ENCODE measurements at regions not wholly inside any gene's neighbourhood (a gene's known extent, or its start where the extent isn't known, plus 50 kb on each side); places are given as distances from the start of the nearest gene placed in this dataset.

GRCh38 chr16:80299416-80299815 lies 241.4 kb upstream of the DYNLRB2 start:
- no peaks in the 10 kb centered on the region for H3K9me3 ChIP-seq (ENCODE audit: control insufficient read depth, low read depth, low read length)
- no peak overlapping the region for H3K4me3 Mint-ChIP-seq
- H3T11ph ChIP-seq (ENCODE audit: low read length) = no peak overlapping the region
- no peak overlapping the region for H4K5ac ChIP-seq (ENCODE audit: insufficient read length, low read depth, low read length)
- no peak overlapping the region for H2BK5ac ChIP-seq (ENCODE audit: insufficient read length, low read length)
- H2BK12ac ChIP-seq (ENCODE audit: insufficient read length, low read depth, low read length) = no peak overlapping the region
- peaks cover 0 to 2% of the 10 kb centered on the region in 2 experiments; a peak in 3 of 5 replicates for H3K9me3 Mint-ChIP-seq
- no peak overlapping the region for H3K18ac ChIP-seq (ENCODE audit: insufficient read length, low read depth, low read length)
- no peaks in the 10 kb centered on the region for H3K36me3 Mint-ChIP-seq (ENCODE audit: insufficient read depth in 1 of 3, low read depth in 3 of 3)
- no peaks in the 10 kb centered on the region for H3K23me2 ChIP-seq (ENCODE audit: insufficient read length, low read depth, low read length, poor library complexity, severe bottlenecking)
- H2AFZ ChIP-seq (ENCODE audit: low read length) = no peak overlapping the region
- H2BK20ac ChIP-seq (ENCODE audit: low read depth, low read length, poor library complexity, severe bottlenecking) = no peak overlapping the region
- no peak overlapping the region for H3K56ac ChIP-seq (ENCODE audit: insufficient read length, low read depth, low read length)
- H4K20me1 ChIP-seq (ENCODE audit: control insufficient read depth, insufficient read depth, insufficient read length) = no peaks in the 10 kb centered on the region
- no peak overlapping the region for H3K23ac ChIP-seq (ENCODE audit: insufficient read length, low read depth, low read length)
- no peak overlapping the region for H3K27ac ChIP-seq (ENCODE audit: insufficient read length, low read depth, low read length)
- H3K27me3 Mint-ChIP-seq (ENCODE audit: low read depth) = no peaks in the 10 kb centered on the region
- WGBS (ENCODE audit: extremely low coverage, insufficient read length, low lambda C conversion rate) = no CpG with 5 or more reads among the region's 6 CpGs
- TF ChIP-seq, protein P1, sequence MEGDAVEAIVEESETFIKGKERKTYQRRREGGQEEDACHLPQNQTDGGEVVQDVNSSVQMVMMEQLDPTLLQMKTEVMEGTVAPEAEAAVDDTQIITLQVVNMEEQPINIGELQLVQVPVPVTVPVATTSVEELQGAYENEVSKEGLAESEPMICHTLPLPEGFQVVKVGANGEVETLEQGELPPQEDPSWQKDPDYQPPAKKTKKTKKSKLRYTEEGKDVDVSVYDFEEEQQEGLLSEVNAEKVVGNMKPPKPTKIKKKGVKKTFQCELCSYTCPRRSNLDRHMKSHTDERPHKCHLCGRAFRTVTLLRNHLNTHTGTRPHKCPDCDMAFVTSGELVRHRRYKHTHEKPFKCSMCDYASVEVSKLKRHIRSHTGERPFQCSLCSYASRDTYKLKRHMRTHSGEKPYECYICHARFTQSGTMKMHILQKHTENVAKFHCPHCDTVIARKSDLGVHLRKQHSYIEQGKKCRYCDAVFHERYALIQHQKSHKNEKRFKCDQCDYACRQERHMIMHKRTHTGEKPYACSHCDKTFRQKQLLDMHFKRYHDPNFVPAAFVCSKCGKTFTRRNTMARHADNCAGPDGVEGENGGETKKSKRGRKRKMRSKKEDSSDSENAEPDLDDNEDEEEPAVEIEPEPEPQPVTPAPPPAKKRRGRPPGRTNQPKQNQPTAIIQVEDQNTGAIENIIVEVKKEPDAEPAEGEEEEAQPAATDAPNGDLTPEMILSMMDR (conservative IDR thresholded peaks at IDR 0.05) = no peak
- no peak overlapping the region for H3K9ac ChIP-seq (ENCODE audit: extremely low read depth, insufficient read length, low read length)
- no peak for DNase-seq
- H3K4me1 Mint-ChIP-seq = peaks cover 0 to 7% of the 10 kb centered on the region in 2 experiments; a peak in 1 of 4 replicates
- H3K14ac ChIP-seq (ENCODE audit: insufficient read depth, low read length) = no peak overlapping the region
- no peak overlapping the region for H3K4me2 ChIP-seq (ENCODE audit: insufficient read depth, insufficient read length, low read length)
- H3K4me1 ChIP-seq (ENCODE audit: insufficient read depth, low read length) = no peaks in the 10 kb centered on the region
- no peak overlapping the region for H2BK15ac ChIP-seq (ENCODE audit: low read depth, low read length)
- H3K79me1 ChIP-seq (ENCODE audit: insufficient read depth, low read depth, low read length, poor library complexity, severe bottlenecking) = no peaks in the 10 kb centered on the region
- H3K79me2 ChIP-seq (ENCODE audit: insufficient read depth, low read length) = no peaks in the 10 kb centered on the region
- H2AK5ac ChIP-seq (ENCODE audit: insufficient read length, low read length) = no peak overlapping the region
- H3K27ac Mint-ChIP-seq = no peak overlapping the region
- no peak overlapping the region for H3K4ac ChIP-seq (ENCODE audit: low read depth, low read length)
- no peaks in the 10 kb centered on the region for H3K27me3 ChIP-seq (ENCODE audit: insufficient read depth, low read length)
- no peak overlapping the region for H4K91ac ChIP-seq (ENCODE audit: insufficient read length, low read depth, low read length)
- H2BK120ac ChIP-seq (ENCODE audit: low read depth, low read length, poor library complexity, severe bottlenecking) = no peak overlapping the region
- H4K8ac ChIP-seq (replicated peaks; ENCODE audit: insufficient read length, low read depth, low read length) = no peak overlapping the region

Measured in H9 (cell line).